Esophagus squamous epithelium (tissue), 4 donors: ENCODE measurements at regions not wholly inside any gene's neighbourhood (a gene's known extent, or its start where the extent isn't known, plus 50 kb on each side); places are given as distances from the start of the nearest gene placed in this dataset.

Experiments
- CTCF ChIP-seq, 6 experiments: fragments of 450-650 bp in 4 of 6; fragments of 200-600 bp in 2 of 6; sonication (generic) in 2 of 6; IDR thresholded peaks; one replicate each; pipeline ENCODE4 v1.5.1; 2016 to 2019; ENCODE audit warnings: antibody characterized with exemption in 6 of 6, mild to moderate bottlenecking in 4 of 6, moderate library complexity in 4 of 6
- POLR2A ChIP-seq, 4 donors: fragments of 450-650 bp; IDR thresholded peaks; one replicate each; pipeline ENCODE4 v1.6.1; 2017; ENCODE audit warnings: antibody characterized with exemption in 4 of 4, mild to moderate bottlenecking in 4 of 4, moderate library complexity in 3 of 4

GRCh38 chr20:23241416-23241815, 109.2 kb upstream of the NXT1 start:
- no peak for TF ChIP-seq POLR2A (IDR thresholded peaks at IDR 0.05)
- no peak for TF ChIP-seq CTCF (IDR thresholded peaks at IDR 0.05)
